IMR-90 (cell line): ENCODE measurements at regions not wholly inside any gene's neighbourhood (a gene's known extent, or its start where the extent isn't known, plus 50 kb on each side); places are given as distances from the start of the nearest gene placed in this dataset.

Experiments used
- ATAC-seq: fragments of 200-7000 bp; cut with Tn5 transposase; 2 replicates; pipeline ENCODE4 v1.9.1; 2020; ENCODE audit warnings: low read depth, mild to moderate bottlenecking, moderate library complexity
- BruUV-seq: library from RNA; stranded (reverse); fragments of 400-500 nt; replicated peaks from 2 replicates; lab custom pipeline; 2021; lab: Mats Ljungman, UMichigan
- CTCF ChIA-PET: fragments of 300-600 bp; formaldehyde crosslinking; extraction: SDS; loops from one replicate; lab custom pipeline; 2021; ENCODE audit warnings: antibody characterized with exemption; lab: Yijun Ruan, JAX
- POLR2A ChIA-PET: fragments of 300-600 bp; sonication (Branson Sonifier 250); formaldehyde crosslinking; loops from one replicate; lab custom pipeline; 2022; ENCODE audit warnings: antibody characterized with exemption; ENCODE audit not compliant: unreplicated experiment; lab: Charles Lee
- DNase-seq: peaks from one replicate; pipeline ENCODE4 v3.0.0; 2013
- H2AFZ ChIP-seq: replicated peaks from 2 replicates; pipeline ENCODE3; 2013; ENCODE audit warnings: low read length, mild to moderate bottlenecking; ENCODE audit not compliant: poor library complexity
- H2AK5ac ChIP-seq: 2 replicates; pipeline ENCODE4 v1.6.1; 2013; ENCODE audit warnings: low read depth, low read length, inconsistent platforms
- H2AK9ac ChIP-seq: replicated peaks from 2 replicates; pipeline ENCODE3; 2013; ENCODE audit warnings: mild to moderate bottlenecking, low read depth, low read length, moderate library complexity; ENCODE audit not compliant: poor library complexity
- H2BK120ac ChIP-seq: 2 replicates; pipeline ENCODE4 v1.6.1; 2013; ENCODE audit warnings: low read depth, low read length, inconsistent platforms
- H2BK15ac ChIP-seq: 3 replicates; pipeline ENCODE4 v1.6.1; 2013; ENCODE audit warnings: low read depth, low read length, inconsistent platforms
- H2BK20ac ChIP-seq: 2 replicates; pipeline ENCODE4 v1.6.1; 2013; ENCODE audit warnings: low read depth, mild to moderate bottlenecking, inconsistent platforms, low read length, moderate library complexity
- H2BK5ac ChIP-seq: 2 replicates; pipeline ENCODE4 v1.6.1; 2013; ENCODE audit warnings: mild to moderate bottlenecking, low read depth, low read length, inconsistent platforms; ENCODE audit not compliant: poor library complexity, severe bottlenecking
- H3K14ac ChIP-seq: replicated peaks from 2 replicates; pipeline ENCODE4 v1.6.1; 2013; ENCODE audit warnings: low read depth, low read length, inconsistent platforms
- H3K18ac ChIP-seq: 2 replicates; pipeline ENCODE4 v1.6.1; 2013; ENCODE audit warnings: low read depth, low read length, control low read depth
- H3K23ac ChIP-seq: 2 replicates; pipeline ENCODE4 v1.6.1; 2013; ENCODE audit warnings: low read depth, low read length, inconsistent platforms
- H3K27ac ChIP-seq: 2 replicates; pipeline ENCODE4 v1.5.1; 2013; ENCODE audit warnings: mild to moderate bottlenecking, control low read depth, low read length; ENCODE audit not compliant: insufficient read depth
- H3K27me3 ChIP-seq: 2 replicates; pipeline ENCODE4 v1.6.1; 2013; ENCODE audit warnings: low read length; ENCODE audit not compliant: control insufficient read depth, insufficient read depth
- H3K36me3 ChIP-seq: 2 replicates; pipeline ENCODE4 v1.6.1; 2013; ENCODE audit warnings: low read length, mixed read lengths; ENCODE audit not compliant: control insufficient read depth, insufficient read depth
- H3K4ac ChIP-seq: 2 replicates; pipeline ENCODE4 v1.6.1; 2013; ENCODE audit warnings: low read depth, low read length, inconsistent platforms
- H3K4me1 ChIP-seq: 2 replicates; pipeline ENCODE4 v1.6.1; 2013; ENCODE audit warnings: low read length, mixed read lengths; ENCODE audit not compliant: control insufficient read depth, insufficient read depth
- H3K4me2 ChIP-seq: 2 replicates; pipeline ENCODE4 v1.6.1; 2013; ENCODE audit warnings: low read depth, mild to moderate bottlenecking, control low read depth, low read length, moderate library complexity
- H3K4me3 ChIP-seq: 2 replicates; pipeline ENCODE4 v1.5.1; 2013; ENCODE audit warnings: low read depth, mild to moderate bottlenecking, control low read depth, low read length, moderate library complexity; ENCODE audit not compliant: insufficient read depth
- H3K56ac ChIP-seq: 2 replicates; pipeline ENCODE4 v1.6.1; 2013; ENCODE audit warnings: low read length, inconsistent platforms; ENCODE audit not compliant: insufficient read depth; ENCODE audit errors: extremely low read depth
- H3K79me1 ChIP-seq, 2 experiments: 2 replicates each; pipeline ENCODE4 v1.6.1; 2013; ENCODE audit warnings: low read length in 2 of 2, inconsistent platforms in 1 of 2, low read depth in 1 of 2
- H3K9ac ChIP-seq: 2 replicates; pipeline ENCODE4 v1.6.1; 2013; ENCODE audit warnings: low read depth, low read length, control low read depth
- H3K9me1 ChIP-seq: 2 replicates; pipeline ENCODE4 v1.6.1; 2013; ENCODE audit warnings: low read length, inconsistent platforms; ENCODE audit not compliant: insufficient read depth
- H3K9me3 ChIP-seq: 2 replicates; pipeline ENCODE4 v1.6.1; 2013; ENCODE audit warnings: low read length; ENCODE audit not compliant: control insufficient read depth, insufficient read depth
- H4K20me1 ChIP-seq: 2 replicates; pipeline ENCODE4 v1.6.1; 2013; ENCODE audit warnings: low read length, inconsistent platforms; ENCODE audit not compliant: insufficient read depth
- H4K5ac ChIP-seq: 2 replicates; pipeline ENCODE4 v1.6.1; 2013; ENCODE audit warnings: mild to moderate bottlenecking, low read depth, low read length, control low read depth
- H4K8ac ChIP-seq, 2 experiments: 2 replicates each; pipeline ENCODE4 v1.6.1; 2013; ENCODE audit warnings: low read depth in 2 of 2, low read length in 2 of 2, control low read depth in 1 of 2, inconsistent platforms in 1 of 2
- H4K91ac ChIP-seq: 2 replicates; pipeline ENCODE4 v1.6.1; 2013; ENCODE audit warnings: low read depth, low read length, inconsistent platforms; ENCODE audit not compliant: insufficient read depth
- BHLHE40 ChIP-seq: fragments of 150-350 bp; IDR thresholded peaks from 2 replicates; pipeline ENCODE4 v1.6.1; 2016; ENCODE audit warnings: mild to moderate bottlenecking, low read depth, low read length
- CEBPB ChIP-seq: IDR thresholded peaks from 2 replicates; pipeline ENCODE4 v1.6.1; 2012; ENCODE audit warnings: low read depth, low read length, improper control_type of control experiment
- CHD1 ChIP-seq: IDR thresholded peaks from 2 replicates; pipeline ENCODE4 v1.6.1; 2012; ENCODE audit warnings: low read depth, low read length, improper control_type of control experiment
- CTCF ChIP-seq: conservative IDR thresholded peaks from 2 replicates; pipeline ENCODE4 v1.5.1; 2012; ENCODE audit warnings: mild to moderate bottlenecking, low read depth, low read length, improper control_type of control experiment
- ELK1 ChIP-seq: fragments of 150-350 bp; IDR thresholded peaks from 2 replicates; pipeline ENCODE4 v1.6.1; 2016; ENCODE audit warnings: low read depth, mild to moderate bottlenecking, low read length, moderate library complexity, borderline replicate concordance
- FOS ChIP-seq: fragments of 150-350 bp; IDR thresholded peaks from 2 replicates; pipeline ENCODE4 v1.6.1; 2016; ENCODE audit warnings: low read depth, low read length
- MAFK ChIP-seq: IDR thresholded peaks from 2 replicates; pipeline ENCODE4 v1.6.1; 2012; ENCODE audit warnings: low read depth, low read length, improper control_type of control experiment
- MAZ ChIP-seq: IDR thresholded peaks from 2 replicates; pipeline ENCODE4 v1.6.1; 2012; ENCODE audit warnings: low read depth, mild to moderate bottlenecking, low read length, improper control_type of control experiment, moderate library complexity, borderline replicate concordance
- MXI1 ChIP-seq: IDR thresholded peaks from 2 replicates; pipeline ENCODE4 v1.6.1; 2012; ENCODE audit warnings: low read depth, mild to moderate bottlenecking, low read length, moderate library complexity, borderline replicate concordance
- NFE2L2 ChIP-seq: fragments of 150-350 bp; IDR thresholded peaks from 2 replicates; pipeline ENCODE4 v1.6.1; 2016; ENCODE audit warnings: low read depth, mild to moderate bottlenecking, low read length
- POLR2A ChIP-seq: IDR thresholded peaks from 2 replicates; pipeline ENCODE4 v1.6.1; 2012; ENCODE audit warnings: mild to moderate bottlenecking, low read depth, low read length
- RAD21 ChIP-seq: IDR thresholded peaks from 2 replicates; pipeline ENCODE4 v1.6.1; 2012; ENCODE audit warnings: low read length, improper control_type of control experiment
- RCOR1 ChIP-seq: IDR thresholded peaks from 2 replicates; pipeline ENCODE4 v1.6.1; 2012; ENCODE audit warnings: mild to moderate bottlenecking, low read length, improper control_type of control experiment; ENCODE audit not compliant: insufficient replicate concordance
- RFX5 ChIP-seq: IDR thresholded peaks from 2 replicates; pipeline ENCODE4 v1.8.0; 2012; ENCODE audit warnings: low read depth, mild to moderate bottlenecking, low read length, moderate library complexity
- SMC3 ChIP-seq: fragments of 150-350 bp; IDR thresholded peaks from 2 replicates; pipeline ENCODE4 v1.6.1; 2016; ENCODE audit warnings: low read depth, mild to moderate bottlenecking, antibody characterized with exemption, low read length, moderate library complexity
- USF2 ChIP-seq: fragments of 150-350 bp; IDR thresholded peaks from 2 replicates; pipeline ENCODE4 v1.6.1; 2017; ENCODE audit warnings: mild to moderate bottlenecking, antibody characterized with exemption, low read length, low read depth
- WGBS, 2 experiments: methylation state at CpG; one replicate each; pipeline versions ENCODE4 v1.1.5 to v1.1.7; 2013; ENCODE audit warnings: missing lambda C conversion rate in 2 of 2; ENCODE audit not compliant: insufficient read length in 1 of 2; ENCODE audit errors: extremely low coverage in 2 of 2; 5-methylcytosine and 5-hydroxymethylcytosine counted together
- dilution Hi-C: fragments of 300-500 bp; cut with HindIII; formaldehyde crosslinking; loops from one replicate; pipeline ENCODE4 v1.14.3; 2018; ENCODE audit warnings: low sequenced_read_pairs; ENCODE audit not compliant: unreplicated experiment
- in situ Hi-C: fragments of 300-500 bp; cut with MboI; formaldehyde crosslinking; loops from 3 replicates; pipeline ENCODE4 v1.14.3; 2019; ENCODE audit warnings: low sequenced_read_pairs, inconsistent platforms, mixed read lengths
- intact Hi-C: fragments of 100-400 bp; cut with micrococcal nuclease; formaldehyde crosslinking; loops from 2 replicates; pipeline ENCODE4 v1.10.0; 2022

- ATAC-seq (peak; percentile 74), DNase-seq (peak; percentile 10)
- Histone ChIP-seq H2BK20ac (no peak overlapping the region), H3K36me3 (no peaks in the 10 kb centered on the region), H3K56ac (no peak overlapping the region), H4K8ac (peak overlapping the region in 1 of 2 experiments; percentile 50; a peak in 1 of 4 replicates), H3K4ac (no peak overlapping the region), H3K4me2 (no peak overlapping the region), H3K18ac (peak overlapping the region; percentile 33; the same call in 1 of the 2 replicates), H3K23ac (no peak overlapping the region), H2BK120ac (no peak overlapping the region), H2AFZ (peak overlapping the region; percentile 51), H3K14ac (no peak overlapping the region), H3K4me3 (no peak overlapping the region), H3K27ac (no peak overlapping the region; the same call in 1 of the 2 replicates), H2BK15ac (no peak overlapping the region), H3K9ac (no peak overlapping the region), H4K20me1 (no peaks in the 10 kb centered on the region), H4K91ac (no peak overlapping the region), H3K27me3 (no peaks in the 10 kb centered on the region), H3K79me1 (no peaks in the 10 kb centered on the region), H3K4me1 (peaks cover 2% of the 10 kb centered on the region), H2BK5ac (no peak overlapping the region), H2AK9ac (no peak overlapping the region), H3K9me1 (no peaks in the 10 kb centered on the region), H2AK5ac (no peak overlapping the region), H4K5ac (peak overlapping the region; percentile 40; the same call in 1 of the 2 replicates), H3K9me3 (no peaks in the 10 kb centered on the region)
- intact Hi-C loops (no loop called here), in situ Hi-C loops (no loop called here), dilution Hi-C loops (no loop called here)
- WGBS, 2 experiments: no CpG with 5 or more reads among the region's 7 CpGs
- no TSS peak for BruUV-seq
- TF ChIP-seq RCOR1 (no peak), MAFK (no peak), SMC3 (no peak), POLR2A (no peak), CTCF (no peak), ELK1 (no peak), CHD1 (no peak), BHLHE40 (no peak), MAZ (no peak), RFX5 (no peak), NFE2L2 (no peak), USF2 (no peak), CEBPB (no peak), RAD21 (no peak), FOS (no peak), MXI1 (no peak)
- ChIA-PET CTCF (no interaction called here), POLR2A (no interaction called here)
These were observed 81.2 kb upstream of the ATF7IP start for GRCh38 chr12:14284184-14284722.
